Naive thymus-derived CD4-positive, alpha-beta T cell (primary cell): ENCODE measurements at regions not wholly inside any gene's neighbourhood (a gene's known extent, or its start where the extent isn't known, plus 50 kb on each side); places are given as distances from the start of the nearest gene placed in this dataset.

Experiments
- ATAC-seq: fragments of 150-1000 bp; cut with Tn5 transposase; 2 replicates; pipeline ENCODE4 v1.10.0; 2021; ENCODE audit warnings: mild to moderate bottlenecking, moderate library complexity
- CTCF ChIA-PET: fragments of 350-600 bp; sonication (Branson Sonifier 250); formaldehyde crosslinking; loops from one replicate; lab custom pipeline; 2021; ENCODE audit warnings: antibody characterized with exemption; lab: Charles Lee
- POLR2A ChIA-PET: fragments of 350-600 bp; sonication (Branson Sonifier 250); formaldehyde crosslinking; loops from one replicate; lab custom pipeline; 2021; ENCODE audit warnings: antibody characterized with exemption, inconsistent platforms; lab: Charles Lee
- DNase-seq, 9 donors: peaks; one replicate each; pipeline versions ENCODE4 v3.0.0 to v3.0.0-alpha.2; 2020 to 2022; ENCODE audit warnings: mixed read lengths in 1 of 9
- H3K27ac ChIP-seq: one replicate; pipeline ENCODE4 v1.7.0; 2013; ENCODE audit warnings: mild to moderate bottlenecking, low read depth, low read length, moderate library complexity
- H3K27me3 ChIP-seq, 2 donors: one replicate each; pipeline ENCODE4 v1.7.0; 2013; ENCODE audit warnings: low read length in 2 of 2, mild to moderate bottlenecking in 2 of 2, moderate library complexity in 2 of 2; ENCODE audit not compliant: control insufficient read depth in 2 of 2, insufficient read depth in 2 of 2
- H3K36me3 ChIP-seq, 3 experiments: 1 replicate in 2 of 3; 2 replicates in 1 of 3; pipeline ENCODE4 v1.7.0; 2013; ENCODE audit warnings: low read length in 3 of 3, mild to moderate bottlenecking in 3 of 3, moderate library complexity in 1 of 3; ENCODE audit not compliant: insufficient read depth in 3 of 3, control insufficient read depth in 2 of 3
- H3K4me1 ChIP-seq, 2 donors: one replicate each; pipeline ENCODE4 v1.7.0; 2013; ENCODE audit warnings: low read length in 2 of 2, mild to moderate bottlenecking in 2 of 2, moderate library complexity in 1 of 2; ENCODE audit not compliant: control insufficient read depth in 2 of 2, insufficient read depth in 2 of 2
- H3K4me3 ChIP-seq: 2 replicates; pipeline ENCODE4 v1.7.0; 2013; ENCODE audit warnings: mild to moderate bottlenecking, low read length
- H3K9me3 ChIP-seq, 3 experiments: 1 replicate in 2 of 3; 2 replicates in 1 of 3; pipeline ENCODE4 v1.7.0; 2013; ENCODE audit warnings: low read length in 3 of 3; ENCODE audit not compliant: control insufficient read depth in 2 of 3
- H3K27ac Mint-ChIP-seq, 9 donors: one replicate each; pipeline ENCODE4 v1.8.0; 2020 to 2022; ENCODE audit warnings: mixed read lengths in 9 of 9, mild to moderate bottlenecking in 8 of 9, moderate library complexity in 5 of 9, inconsistent platforms in 2 of 9
- H3K27me3 Mint-ChIP-seq, 5 donors: one replicate each; pipeline ENCODE4 v1.8.0; 2021 to 2022; ENCODE audit warnings: mixed read lengths in 5 of 5, mild to moderate bottlenecking in 1 of 5
- H3K36me3 Mint-ChIP-seq, 5 donors: one replicate each; pipeline ENCODE4 v1.8.0; 2020 to 2022; ENCODE audit warnings: mixed read lengths in 5 of 5, mild to moderate bottlenecking in 3 of 5, inconsistent platforms in 1 of 5
- H3K4me1 Mint-ChIP-seq, 7 donors: one replicate each; pipeline ENCODE4 v1.8.0; 2020 to 2022; ENCODE audit warnings: mixed read lengths in 7 of 7, mild to moderate bottlenecking in 3 of 7, inconsistent platforms in 1 of 7
- H3K4me3 Mint-ChIP-seq, 10 donors: one replicate each; pipeline ENCODE4 v1.8.0; 2020 to 2022; ENCODE audit warnings: mild to moderate bottlenecking in 10 of 10, mixed read lengths in 10 of 10, moderate library complexity in 6 of 10, inconsistent platforms in 2 of 10
- H3K9me3 Mint-ChIP-seq, 11 donors: one replicate each; pipeline ENCODE4 v1.8.0; 2020 to 2022; ENCODE audit warnings: mixed read lengths in 11 of 11, mild to moderate bottlenecking in 4 of 11, inconsistent platforms in 1 of 11, moderate library complexity in 1 of 11
- intact Hi-C, 2 donors: fragments of 100-400 bp; cut with micrococcal nuclease; formaldehyde crosslinking; loops; one replicate each; pipeline ENCODE4 v1.15.1; 2023

DNA sequence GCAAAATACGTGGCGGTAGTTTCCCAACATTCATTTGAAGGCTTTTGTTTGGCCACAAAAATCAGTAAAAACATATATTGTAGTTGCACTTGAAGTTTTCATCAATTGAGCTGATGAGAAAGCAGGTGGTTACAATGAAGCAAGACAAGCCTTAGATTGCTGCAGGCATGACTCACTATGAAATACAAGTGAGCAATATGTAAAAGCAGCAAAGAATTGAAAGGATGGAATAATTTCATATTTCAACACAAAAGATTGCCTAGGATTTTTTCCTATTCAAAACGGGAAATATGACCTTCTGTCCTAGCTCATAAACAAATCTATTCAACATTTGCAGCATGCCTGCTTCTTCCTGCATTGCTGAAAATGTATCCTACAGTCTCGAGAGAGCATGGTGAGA is 190.9 kb upstream of the BANK1 start:
- CTCF ChIA-PET: no interaction called here
- H3K27me3 ChIP-seq: no peaks in the 10 kb centered on the region
- no peak overlapping the region for H3K4me3 Mint-ChIP-seq
- no peak overlapping the region for H3K27ac ChIP-seq
- H3K27me3 Mint-ChIP-seq: peaks cover 0 to 2% (median 0%) of the 10 kb centered on the region in 5 donors
- H3K4me3 ChIP-seq: no peak overlapping the region
- H3K4me1 ChIP-seq: no peaks in the 10 kb centered on the region
- intact Hi-C loops: loop anchor here (5.0 to 10.0 kb wide), 4 partner anchors 182 to 1505 kb away; partner anchors contain the start of gene PPP3CA (in 1 of the 2)
- no peaks in the 10 kb centered on the region for H3K36me3 ChIP-seq
- no peak for ATAC-seq
- H3K9me3 ChIP-seq: no peaks in the 10 kb centered on the region
- no peak overlapping the region for H3K27ac Mint-ChIP-seq
- H3K36me3 Mint-ChIP-seq: no peaks in the 10 kb centered on the region
- POLR2A ChIA-PET: no interaction called here
- no peaks in the 10 kb centered on the region for H3K9me3 Mint-ChIP-seq
- no peaks in the 10 kb centered on the region for H3K4me1 Mint-ChIP-seq
- no peak for DNase-seq

DNA sequence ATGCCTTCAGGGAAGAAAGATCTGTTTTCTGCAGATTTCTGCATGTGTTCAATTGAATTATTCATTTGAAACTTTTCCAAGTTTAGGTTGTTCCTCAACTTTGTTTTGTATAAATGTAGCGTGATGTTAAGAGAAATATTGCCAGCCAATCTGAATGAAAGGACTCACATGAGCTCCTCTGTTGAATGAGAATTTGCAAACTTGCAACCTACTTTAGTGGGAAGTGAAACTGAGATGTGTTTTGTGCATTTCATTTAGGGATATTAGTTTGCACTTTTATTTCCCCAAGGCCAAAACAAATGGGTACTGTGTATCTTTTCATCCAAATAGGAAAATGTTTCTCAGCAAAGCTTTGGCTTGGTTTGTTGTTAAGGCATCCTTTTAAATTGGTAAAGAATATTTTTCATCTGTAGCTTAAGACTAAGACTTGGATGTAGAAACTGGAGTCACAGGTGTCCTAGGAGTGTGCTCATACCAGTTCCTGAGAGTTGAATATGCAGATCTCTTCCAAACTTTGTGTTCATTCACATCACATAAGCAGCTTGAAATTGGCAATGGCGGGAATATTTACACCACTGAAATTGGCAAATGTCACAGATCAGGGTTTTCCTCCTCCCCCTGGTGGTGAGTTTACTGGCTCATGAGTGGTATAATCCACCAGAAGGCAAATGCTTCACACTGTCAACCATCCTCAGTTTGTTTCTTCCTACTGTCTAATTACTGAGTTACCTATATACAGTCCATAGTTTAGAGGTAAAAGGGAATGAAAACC is 193.6 kb upstream of the BANK1 start:
- CTCF ChIA-PET: interaction anchor here (1.2 to 2.1 kb wide), 2 partner anchors 423 to 427 kb away, joined by 3 to 9 read pairs; no protein-coding TSS in a partner anchor

DNA sequence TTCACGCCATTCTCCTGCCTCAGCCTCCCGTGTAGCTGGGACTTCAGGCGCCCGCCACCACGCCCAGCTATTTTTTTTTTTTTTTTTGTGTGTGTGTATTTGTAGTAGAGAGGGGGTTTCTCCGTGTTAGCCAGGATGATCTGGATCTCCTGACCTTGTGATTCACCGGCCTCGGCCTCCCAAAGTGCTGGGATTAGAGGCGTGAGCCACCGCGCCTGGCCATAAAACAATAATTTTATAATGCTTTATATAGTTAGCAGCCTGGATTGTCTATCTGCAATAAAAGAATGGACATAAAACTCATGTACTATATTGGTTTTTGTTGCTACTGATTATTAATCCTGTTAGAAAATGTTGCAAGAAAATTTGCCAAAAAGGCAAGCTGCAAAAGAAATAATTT is 195.9 kb upstream of the BANK1 start:
- Mint-ChIP-seq H3K4me3 (no peak overlapping the region), H3K27me3 (peaks cover 0 to 7% (median 0%) of the 10 kb centered on the region in 5 donors), H3K27ac (no peak overlapping the region), H3K36me3 (no peaks in the 10 kb centered on the region), H3K9me3 (no peaks in the 10 kb centered on the region), H3K4me1 (no peaks in the 10 kb centered on the region)
- H3K9me3 ChIP-seq: no peaks in the 10 kb centered on the region
- no peak for DNase-seq
- H3K27me3 ChIP-seq: no peaks in the 10 kb centered on the region
- ATAC-seq: no peak
- H3K36me3 ChIP-seq: no peaks in the 10 kb centered on the region
- intact Hi-C loops: loop anchor here (10.0 kb wide), 3 partner anchors 250 to 1500 kb away; partner anchors contain the start of gene PPP3CA (in 1 of the 2)
- no peaks in the 10 kb centered on the region for H3K4me1 ChIP-seq
- POLR2A ChIA-PET: no interaction called here
- CTCF ChIA-PET: interaction anchor here (0.6 kb wide), 1 partner anchor 387 kb away, joined by 7 read pairs; no protein-coding TSS in a partner anchor
- H3K4me3 ChIP-seq: no peak overlapping the region
- H3K27ac ChIP-seq: no peak overlapping the region

More for the DNA sequence above, 193.6 kb upstream of the BANK1 start:
- ATAC-seq: peak; percentile 32
- H3K4me1 Mint-ChIP-seq: no peaks in the 10 kb centered on the region
- no peaks in the 10 kb centered on the region for H3K36me3 Mint-ChIP-seq
- H3K9me3 Mint-ChIP-seq: no peaks in the 10 kb centered on the region
- intact Hi-C loops: loop anchor here (1.0 to 10.0 kb wide), 9 partner anchors 180 to 1504 kb away; partner anchors contain the start of gene PPP3CA (in 1 of the 2)
- no peak overlapping the region for H3K27ac Mint-ChIP-seq
- Histone ChIP-seq H3K36me3 (no peaks in the 10 kb centered on the region), H3K27me3 (no peaks in the 10 kb centered on the region), H3K9me3 (no peaks in the 10 kb centered on the region), H3K27ac (no peak overlapping the region), H3K4me3 (no peak overlapping the region), H3K4me1 (no peaks in the 10 kb centered on the region)
- peak in 6 of 9 donors; percentile 2 to 33 (median 25) for DNase-seq
- H3K27me3 Mint-ChIP-seq: peaks cover 0 to 3% (median 0%) of the 10 kb centered on the region in 5 donors
- no peak overlapping the region for H3K4me3 Mint-ChIP-seq
- POLR2A ChIA-PET: no interaction called here

DNA sequence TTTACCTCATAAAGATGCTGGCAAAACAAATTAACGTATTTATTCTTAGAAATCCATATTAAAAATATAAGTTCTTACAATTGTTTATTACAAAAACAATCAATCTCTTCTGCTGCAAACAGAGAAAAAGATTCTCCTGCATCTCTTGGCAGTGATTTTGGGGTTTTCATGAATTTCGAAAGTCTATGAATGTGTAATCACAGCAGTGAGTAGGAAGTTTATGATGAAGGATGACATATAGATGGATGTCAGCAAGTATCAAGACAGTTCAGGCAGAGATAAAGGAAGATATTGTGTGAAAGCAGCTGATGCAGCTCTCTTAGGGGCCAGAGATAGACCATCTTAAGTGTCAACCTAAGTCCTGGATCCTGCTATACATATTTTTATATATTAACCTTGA is 196.9 kb upstream of the BANK1 start:
- POLR2A ChIA-PET: no interaction called here
- H3K27me3 Mint-ChIP-seq: peaks cover 0 to 7% (median 0%) of the 10 kb centered on the region in 5 donors
- H3K27me3 ChIP-seq: no peaks in the 10 kb centered on the region
- intact Hi-C loops: loop anchor here (10.0 kb wide), 3 partner anchors 249 to 1499 kb away; partner anchors contain the start of gene PPP3CA (in 1 of the 2)
- no peak for DNase-seq
- no peak for ATAC-seq
- H3K27ac Mint-ChIP-seq: no peak overlapping the region
- H3K36me3 Mint-ChIP-seq: no peaks in the 10 kb centered on the region
- no peaks in the 10 kb centered on the region for H3K36me3 ChIP-seq
- CTCF ChIA-PET: no interaction called here
- H3K27ac ChIP-seq: no peak overlapping the region
- H3K9me3 Mint-ChIP-seq: no peaks in the 10 kb centered on the region
- H3K4me1 ChIP-seq: no peaks in the 10 kb centered on the region
- H3K4me1 Mint-ChIP-seq: no peaks in the 10 kb centered on the region
- no peak overlapping the region for H3K4me3 ChIP-seq
- H3K4me3 Mint-ChIP-seq: no peak overlapping the region
- no peaks in the 10 kb centered on the region for H3K9me3 ChIP-seq

DNA sequence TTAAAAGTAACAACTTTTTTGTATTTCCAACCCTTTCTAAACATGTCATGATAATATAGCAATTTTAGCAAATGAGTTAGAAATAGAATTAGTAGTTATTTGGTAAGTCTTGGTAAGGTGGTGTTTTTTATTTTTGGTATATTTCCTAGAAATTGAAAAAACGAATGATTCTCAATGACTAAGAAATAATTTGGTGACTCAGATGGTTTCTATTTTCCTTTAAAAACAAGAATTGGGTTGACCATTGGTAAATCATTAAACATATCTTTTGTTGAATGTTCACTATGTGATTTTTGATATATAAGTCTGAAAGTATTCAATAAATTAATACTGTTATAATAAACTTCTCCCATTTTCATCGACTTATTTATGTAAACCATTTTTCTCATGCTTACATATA is 206.2 kb upstream of the BANK1 start:
- Histone ChIP-seq H3K27ac (no peak overlapping the region), H3K27me3 (no peaks in the 10 kb centered on the region), H3K4me1 (no peaks in the 10 kb centered on the region), H3K9me3 (peaks cover 0 to 14% (median 3%) of the 10 kb centered on the region in 3 experiments), H3K36me3 (no peaks in the 10 kb centered on the region), H3K4me3 (no peak overlapping the region)
- peaks cover 0 to 33% (median 20%) of the 10 kb centered on the region in 11 donors for H3K9me3 Mint-ChIP-seq
- H3K36me3 Mint-ChIP-seq: peaks cover 0 to 7% (median 0%) of the 10 kb centered on the region in 5 donors
- DNase-seq (no peak), ATAC-seq (no peak)
- intact Hi-C loops: no loop called here
- H3K4me3 Mint-ChIP-seq: no peak overlapping the region
- ChIA-PET CTCF (no interaction called here), POLR2A (no interaction called here)
- H3K27me3 Mint-ChIP-seq: peaks cover under 1 to 34% (median 12%) of the 10 kb centered on the region in 5 donors
- H3K4me1 Mint-ChIP-seq: no peaks in the 10 kb centered on the region
- H3K27ac Mint-ChIP-seq: no peak overlapping the region

DNA sequence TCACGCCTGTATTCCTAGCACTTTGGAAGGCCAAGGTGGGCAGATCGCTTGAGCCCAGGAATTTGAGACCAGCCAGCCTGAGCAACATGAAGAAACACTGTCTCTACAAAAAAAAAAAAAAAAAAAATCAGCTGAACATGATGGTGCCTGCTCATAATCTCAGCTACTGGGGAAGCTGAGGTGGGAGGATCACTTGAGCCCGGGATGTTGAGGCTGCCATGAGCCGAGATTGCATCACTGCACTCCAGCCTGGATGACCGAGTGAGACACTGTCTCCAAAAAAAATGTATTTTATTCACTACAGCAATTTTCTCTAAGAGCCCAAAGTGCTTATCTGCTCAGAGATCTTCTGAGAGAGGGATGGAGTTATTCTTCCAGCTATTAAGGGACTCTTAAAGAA is 215.8 kb upstream of the PPP3CA start:
- H3K4me1 Mint-ChIP-seq: no peaks in the 10 kb centered on the region
- POLR2A ChIA-PET: no interaction called here

More for the DNA sequence above, 215.8 kb upstream of the PPP3CA start:
- DNase-seq (no peak), ATAC-seq (no peak)
- H3K27ac Mint-ChIP-seq: no peak overlapping the region
- no peak overlapping the region for H3K4me3 ChIP-seq
- no peaks in the 10 kb centered on the region for H3K27me3 ChIP-seq
- CTCF ChIA-PET: no interaction called here
- intact Hi-C loops: no loop called here
- peaks cover 0 to 20% (median 8%) of the 10 kb centered on the region in 11 donors for H3K9me3 Mint-ChIP-seq
- H3K27me3 Mint-ChIP-seq: peaks cover 0 to 37% (median 8%) of the 10 kb centered on the region in 5 donors
- no peak overlapping the region for H3K4me3 Mint-ChIP-seq
- H3K4me1 ChIP-seq: no peaks in the 10 kb centered on the region
- no peak overlapping the region for H3K27ac ChIP-seq
- H3K36me3 Mint-ChIP-seq: peaks cover 0 to 7% (median 0%) of the 10 kb centered on the region in 5 donors
- no peaks in the 10 kb centered on the region for H3K36me3 ChIP-seq
- H3K9me3 ChIP-seq: no peaks in the 10 kb centered on the region
